ENCODE measurements at regions not wholly inside any gene's neighbourhood (a gene's known extent, or its start where the extent isn't known, plus 50 kb on each side); places are given as distances from the start of the nearest gene placed in this dataset.

- H3K9me3 Mint-ChIP-seq: peaks cover 0 to 7% (median 0%) of the 10 kb centered on the region in 11 donors
- Histone ChIP-seq H3K36me3 (ENCODE audit: control insufficient read depth in 2 of 3, insufficient read depth in 3 of 3, low read length in 3 of 3) (no peaks in the 10 kb centered on the region), H3K4me1 (ENCODE audit: control insufficient read depth in 2 of 2, insufficient read depth in 2 of 2, low read length in 2 of 2) (peaks cover 5 to 19% of the 10 kb centered on the region in 2 donors), H3K27ac (ENCODE audit: low read depth, low read length) (no peak overlapping the region), H3K27me3 (ENCODE audit: control insufficient read depth in 2 of 2, insufficient read depth in 2 of 2, low read length in 2 of 2) (no peaks in the 10 kb centered on the region), H3K4me3 (ENCODE audit: low read length) (no peak overlapping the region), H3K9me3 (ENCODE audit: control insufficient read depth in 2 of 3, low read length in 3 of 3) (no peaks in the 10 kb centered on the region)
- peak overlapping the region in 4 of 10 donors; percentile 3 to 60 (median 21) for H3K4me3 Mint-ChIP-seq
- no peaks in the 10 kb centered on the region for H3K27me3 Mint-ChIP-seq
- intact Hi-C loops (cut with micrococcal nuclease): no loop called here
- peaks cover 0 to 4% (median 0%) of the 10 kb centered on the region in 5 donors for H3K36me3 Mint-ChIP-seq
- ChIA-PET CTCF (no interaction called here), POLR2A (interaction anchor here (1.0 to 1.3 kb wide), 2 partner anchors 11 to 227 kb away, joined by 3 to 4 read pairs; partner anchors contain the start of gene IRF2BP2)
- DNase-seq: no peak
- ATAC-seq: no peak
- peaks cover 12 to 48% (median 35%) of the 10 kb centered on the region in 7 donors for H3K4me1 Mint-ChIP-seq
- H3K27ac Mint-ChIP-seq: peak overlapping the region in 3 of 9 donors; percentile 11 to 51 (median 43)
Observed at GRCh38 chr1:234837713-234838112, 227.7 kb upstream of the IRF2BP2 start.

GRCh38 chr1:234836776-234837357, 226.9 kb upstream of the IRF2BP2 start:
- peaks cover 0 to 10% of the 10 kb centered on the region in 2 donors for H3K4me1 ChIP-seq (ENCODE audit: control insufficient read depth in 2 of 2, insufficient read depth in 2 of 2, low read length in 2 of 2)
- Mint-ChIP-seq H3K9me3 (peaks cover 0 to 7% (median 0%) of the 10 kb centered on the region in 11 donors), H3K27me3 (no peaks in the 10 kb centered on the region), H3K27ac (no peak overlapping the region), H3K36me3 (peaks cover 0 to 4% (median 0%) of the 10 kb centered on the region in 5 donors), H3K4me3 (no peak overlapping the region), H3K4me1 (peaks cover 8 to 43% (median 26%) of the 10 kb centered on the region in 7 donors)
- no peak overlapping the region for H3K27ac ChIP-seq (ENCODE audit: low read depth, low read length)
- no peaks in the 10 kb centered on the region for H3K36me3 ChIP-seq (ENCODE audit: control insufficient read depth in 2 of 3, insufficient read depth in 3 of 3, low read length in 3 of 3)
- ChIA-PET POLR2A (interaction anchor here (1.0 kb wide), 1 partner anchor 227 kb away, joined by 3 read pairs; the partner anchor contains the start of gene IRF2BP2), CTCF (no interaction called here)
- DNase-seq (no peak), ATAC-seq (no peak)
- H3K4me3 ChIP-seq (ENCODE audit: low read length): no peak overlapping the region
- no peaks in the 10 kb centered on the region for H3K27me3 ChIP-seq (ENCODE audit: control insufficient read depth in 2 of 2, insufficient read depth in 2 of 2, low read length in 2 of 2)
- intact Hi-C loops (cut with micrococcal nuclease): no loop called here
- H3K9me3 ChIP-seq (ENCODE audit: control insufficient read depth in 2 of 3, low read length in 3 of 3): no peaks in the 10 kb centered on the region

GRCh38 chr1:234836045-234836681, 226.2 kb upstream of the IRF2BP2 start:
- no peak for DNase-seq
- intact Hi-C loops (cut with micrococcal nuclease): no loop called here
- Mint-ChIP-seq H3K27ac (no peak overlapping the region), H3K36me3 (peaks cover 0 to 4% (median 0%) of the 10 kb centered on the region in 5 donors), H3K9me3 (peaks cover 0 to 7% (median 0%) of the 10 kb centered on the region in 11 donors), H3K4me3 (no peak overlapping the region), H3K27me3 (no peaks in the 10 kb centered on the region), H3K4me1 (peaks cover 8 to 36% (median 19%) of the 10 kb centered on the region in 7 donors)
- Histone ChIP-seq H3K27me3 (ENCODE audit: control insufficient read depth in 2 of 2, insufficient read depth in 2 of 2, low read length in 2 of 2) (no peaks in the 10 kb centered on the region), H3K36me3 (ENCODE audit: control insufficient read depth in 2 of 3, insufficient read depth in 3 of 3, low read length in 3 of 3) (no peaks in the 10 kb centered on the region), H3K4me3 (ENCODE audit: low read length) (no peak overlapping the region), H3K27ac (ENCODE audit: low read depth, low read length) (no peak overlapping the region), H3K9me3 (ENCODE audit: control insufficient read depth in 2 of 3, low read length in 3 of 3) (no peaks in the 10 kb centered on the region), H3K4me1 (ENCODE audit: control insufficient read depth in 2 of 2, insufficient read depth in 2 of 2, low read length in 2 of 2) (peaks cover 0 to 5% of the 10 kb centered on the region in 2 donors)
- ChIA-PET POLR2A (interaction anchor here (0.8 kb wide), 1 partner anchor 9 kb away, joined by 3 read pairs; no protein-coding TSS in a partner anchor), CTCF (no interaction called here)
- ATAC-seq: peak; percentile 78

- no peaks in the 10 kb centered on the region for H3K9me3 ChIP-seq (ENCODE audit: control insufficient read depth in 2 of 3, low read length in 3 of 3)
- H3K4me3 ChIP-seq (ENCODE audit: low read length): no peak overlapping the region
- CTCF ChIA-PET: no interaction called here
- Mint-ChIP-seq H3K9me3 (peaks cover 0 to 7% (median 0%) of the 10 kb centered on the region in 11 donors), H3K27me3 (no peaks in the 10 kb centered on the region), H3K27ac (no peak overlapping the region), H3K4me3 (no peak overlapping the region), H3K36me3 (peaks cover 0 to 6% (median 0%) of the 10 kb centered on the region in 5 donors), H3K4me1 (peaks cover 8 to 35% (median 18%) of the 10 kb centered on the region in 7 donors)
- no peaks in the 10 kb centered on the region for H3K36me3 ChIP-seq (ENCODE audit: control insufficient read depth in 2 of 3, insufficient read depth in 3 of 3, low read length in 3 of 3)
- ATAC-seq (no peak), DNase-seq (no peak)
- intact Hi-C loops (cut with micrococcal nuclease): no loop called here
- POLR2A ChIA-PET: interaction anchor here (0.8 kb wide), 1 partner anchor 10 kb away, joined by 3 read pairs; no protein-coding TSS in a partner anchor
- no peak overlapping the region for H3K27ac ChIP-seq (ENCODE audit: low read depth, low read length)
- H3K27me3 ChIP-seq (ENCODE audit: control insufficient read depth in 2 of 2, insufficient read depth in 2 of 2, low read length in 2 of 2): no peaks in the 10 kb centered on the region
- H3K4me1 ChIP-seq (ENCODE audit: control insufficient read depth in 2 of 2, insufficient read depth in 2 of 2, low read length in 2 of 2): peaks cover 0 to 5% of the 10 kb centered on the region in 2 donors
Observed at GRCh38 chr1:234835239-234835638, 225.3 kb upstream of the IRF2BP2 start.

- intact Hi-C loops (cut with micrococcal nuclease): no loop called here
- Histone ChIP-seq H3K4me3 (ENCODE audit: low read length) (no peak overlapping the region), H3K27ac (ENCODE audit: low read depth, low read length) (no peak overlapping the region), H3K27me3 (ENCODE audit: control insufficient read depth in 2 of 2, insufficient read depth in 2 of 2, low read length in 2 of 2) (no peaks in the 10 kb centered on the region), H3K9me3 (ENCODE audit: control insufficient read depth in 2 of 3, low read length in 3 of 3) (no peaks in the 10 kb centered on the region), H3K4me1 (ENCODE audit: control insufficient read depth in 2 of 2, insufficient read depth in 2 of 2, low read length in 2 of 2) (peaks cover 0 to 5% of the 10 kb centered on the region in 2 donors), H3K36me3 (ENCODE audit: control insufficient read depth in 2 of 3, insufficient read depth in 3 of 3, low read length in 3 of 3) (no peaks in the 10 kb centered on the region)
- no peak for DNase-seq
- peak overlapping the region in 1 of 9 donors; percentile 6 for H3K27ac Mint-ChIP-seq
- peaks cover 0 to 12% (median 0%) of the 10 kb centered on the region in 11 donors for H3K9me3 Mint-ChIP-seq
- ATAC-seq: no peak
- CTCF ChIA-PET: interaction anchor here (1.2 kb wide), 1 partner anchor 9 kb away, joined by 3 read pairs; no protein-coding TSS in a partner anchor
- peaks cover 7 to 38% (median 24%) of the 10 kb centered on the region in 7 donors for H3K4me1 Mint-ChIP-seq
- H3K27me3 Mint-ChIP-seq: no peaks in the 10 kb centered on the region
- no peak overlapping the region for H3K4me3 Mint-ChIP-seq
- peaks cover 0 to 12% (median 0%) of the 10 kb centered on the region in 5 donors for H3K36me3 Mint-ChIP-seq
- POLR2A ChIA-PET: interaction anchor here (0.6 to 1.0 kb wide), 3 partner anchors 11 to 109 kb away, joined by 3 to 4 read pairs (median 4); no protein-coding TSS in a partner anchor
Observed at GRCh38 chr1:234833646-234834045, 223.7 kb upstream of the IRF2BP2 start.

GRCh38 chr1:234833118-234833517, 223.1 kb upstream of the IRF2BP2 start:
- no peak for ATAC-seq
- intact Hi-C loops (cut with micrococcal nuclease): no loop called here
- POLR2A ChIA-PET: interaction anchor here (0.6 to 1.0 kb wide), 4 partner anchors 11 to 221 kb away, joined by 3 to 4 read pairs (median 4); no protein-coding TSS in a partner anchor
- H3K27ac ChIP-seq (ENCODE audit: low read depth, low read length): no peak overlapping the region
- H3K4me3 ChIP-seq (ENCODE audit: low read length): no peak overlapping the region
- no peaks in the 10 kb centered on the region for H3K4me1 ChIP-seq (ENCODE audit: control insufficient read depth in 2 of 2, insufficient read depth in 2 of 2, low read length in 2 of 2)
- H3K4me1 Mint-ChIP-seq: peaks cover 4 to 37% (median 20%) of the 10 kb centered on the region in 7 donors
- H3K9me3 ChIP-seq (ENCODE audit: control insufficient read depth in 2 of 3, low read length in 3 of 3): no peaks in the 10 kb centered on the region
- no peak for DNase-seq
- H3K27me3 Mint-ChIP-seq: no peaks in the 10 kb centered on the region
- H3K27ac Mint-ChIP-seq: peak overlapping the region in 1 of 9 donors; percentile 11
- CTCF ChIA-PET: interaction anchor here (0.6 to 1.2 kb wide), 2 partner anchors 9 to 338 kb away, joined by 3 read pairs; no protein-coding TSS in a partner anchor
- peaks cover 0 to 12% (median 0%) of the 10 kb centered on the region in 11 donors for H3K9me3 Mint-ChIP-seq
- H3K27me3 ChIP-seq (ENCODE audit: control insufficient read depth in 2 of 2, insufficient read depth in 2 of 2, low read length in 2 of 2): no peaks in the 10 kb centered on the region
- no peaks in the 10 kb centered on the region for H3K36me3 ChIP-seq (ENCODE audit: control insufficient read depth in 2 of 3, insufficient read depth in 3 of 3, low read length in 3 of 3)
- peaks cover 0 to 15% (median 0%) of the 10 kb centered on the region in 5 donors for H3K36me3 Mint-ChIP-seq
- no peak overlapping the region for H3K4me3 Mint-ChIP-seq
